ENCODE measurements at regions not wholly inside any gene's neighbourhood (a gene's known extent, or its start where the extent isn't known, plus 50 kb on each side); places are given as distances from the start of the nearest gene placed in this dataset.

DNA sequence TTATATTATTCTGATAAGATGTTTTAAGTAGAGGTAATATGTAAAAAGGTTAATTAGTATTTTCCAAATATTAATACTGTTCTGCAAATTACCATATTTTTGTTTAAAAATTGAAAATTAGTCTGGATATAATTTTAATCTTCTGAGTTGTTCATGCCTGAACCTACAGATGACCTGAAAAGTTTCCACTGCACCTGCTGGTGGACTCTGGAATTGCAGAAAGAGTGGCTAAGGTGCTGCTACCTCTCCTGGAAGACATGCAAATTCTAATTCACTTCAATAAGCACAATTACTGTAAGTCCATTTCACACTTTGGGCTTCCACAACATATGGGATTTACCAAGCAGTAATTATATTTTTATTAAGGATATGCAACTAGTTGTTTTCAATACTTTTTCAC lies 77.7 kb upstream of the OLIG3 start:
- TF ChIP-seq POLR2A (IDR thresholded peaks at IDR 0.05; ENCODE audit: low read depth, low read length), result no peak
- TF ChIP-seq TAF1 (IDR thresholded peaks at IDR 0.05; ENCODE audit: borderline replicate concordance, low read depth, low read length), result no peak
- no peak for TF ChIP-seq POLR2AphosphoS5 (IDR thresholded peaks at IDR 0.05; ENCODE audit: low read depth, low read length)
